Spleen (tissue), 11 donors: ENCODE measurements at regions not wholly inside any gene's neighbourhood (a gene's known extent, or its start where the extent isn't known, plus 50 kb on each side); places are given as distances from the start of the nearest gene placed in this dataset.

Experiments
- DNase-seq: peaks from one replicate; pipeline ENCODE4 v3.0.0-alpha.2; 2020
- H3K27ac ChIP-seq, 8 donors: fragments of 200-600 bp; sonication (generic) in 7 of 8; 1 replicate in 4 of 8; 2 replicates in 4 of 8; pipeline versions ENCODE4 v1.5.0 to v1.8.0; 2016 to 2021; ENCODE audit warnings: inconsistent platforms in 4 of 8, mild to moderate bottlenecking in 4 of 8, moderate library complexity in 1 of 8
- H3K27me3 ChIP-seq, 7 donors: fragments of 200-600 bp; sonication (generic) in 6 of 7; replicated peaks in 1 of 7; 1 replicate in 4 of 7; 2 replicates in 3 of 7; pipeline versions ENCODE4 v1.5.0 to v1.8.0; 2016 to 2021; ENCODE audit warnings: inconsistent platforms in 3 of 7, mild to moderate bottlenecking in 1 of 7
- H3K36me3 ChIP-seq, 6 donors: fragments of 200-600 bp; sonication (generic) in 5 of 6; 1 replicate in 4 of 6; 2 replicates in 2 of 6; pipeline versions ENCODE4 v1.5.0 to v1.8.0; 2016 to 2021; ENCODE audit warnings: inconsistent platforms in 2 of 6
- H3K4me1 ChIP-seq, 6 donors: fragments of 200-600 bp; sonication (generic) in 5 of 6; 1 replicate in 3 of 6; 2 replicates in 3 of 6; pipeline versions ENCODE4 v1.5.0 to v1.8.0; 2016 to 2021; ENCODE audit warnings: inconsistent platforms in 3 of 6
- H3K4me3 ChIP-seq, 8 donors: fragments of 200-600 bp; sonication (generic) in 7 of 8; 1 replicate in 4 of 8; 2 replicates in 4 of 8; pipeline versions ENCODE4 v1.5.0 to v1.8.0; 2016 to 2021; ENCODE audit warnings: inconsistent platforms in 4 of 8, mild to moderate bottlenecking in 4 of 8, moderate library complexity in 2 of 8
- H3K9me3 ChIP-seq, 8 donors: fragments of 200-600 bp; sonication (generic) in 7 of 8; 1 replicate in 4 of 8; 2 replicates in 4 of 8; pipeline versions ENCODE4 v1.5.0 to v1.8.0; 2016 to 2021; ENCODE audit warnings: inconsistent platforms in 4 of 8
- POLR2A ChIP-seq, 3 donors: fragments of 450-650 bp; IDR thresholded peaks; one replicate each; pipeline ENCODE4 v1.5.1; 2017; ENCODE audit warnings: antibody characterized with exemption in 3 of 3, mild to moderate bottlenecking in 1 of 3
- POLR2AphosphoS5 ChIP-seq, 3 donors: sonication (generic); formaldehyde crosslinking; IDR thresholded peaks; one replicate each; pipeline ENCODE4 v1.5.1; 2017; ENCODE audit warnings: antibody characterized with exemption in 3 of 3
- WGBS, 5 donors: extraction: QIAGEN DNeasy Blood & Tissue Kit in 3 of 5; methylation state at CpG; one replicate each; pipeline versions ENCODE4 v1.1.5 to v1.1.7; 2013 to 2018; 5-methylcytosine and 5-hydroxymethylcytosine counted together
- intact Hi-C: fragments of 100-400 bp; cut with DNase I; formaldehyde crosslinking; loops from one replicate; pipeline ENCODE4 v1.15.0; 2023; ENCODE audit warnings: low total_unique reads
- TF ChIP-seq, protein P1 (sequence below), 11 experiments: fragments of 200-600 bp in 7 of 11; fragments of 450-650 bp in 4 of 11; sonication (generic) in 4 of 11; IDR thresholded peaks in 8 of 11; conservative IDR thresholded peaks in 3 of 11; 1 replicate in 7 of 11; 2 replicates in 4 of 11; pipeline versions ENCODE4 v1.4.0 to v1.8.0; 2016 to 2021; ENCODE audit warnings: antibody characterized with exemption in 11 of 11, inconsistent platforms in 4 of 11, mild to moderate bottlenecking in 1 of 11
- donor health status: healthy with polysubstance abuse.
- donor health status: DM: no; HTN: no; CAD: no; lungs with moderate emphysema.
- donor health status: DM: no; HTN: no; CAD: no.
- donor health status: Bipolar disorder and iron deficiency.
- donor health status: healthy.
- donor health status: DM: no; HTN: no; CAD: no.
- donor health status: DM: yes; HTN: yes; CAD: no.

DNA sequence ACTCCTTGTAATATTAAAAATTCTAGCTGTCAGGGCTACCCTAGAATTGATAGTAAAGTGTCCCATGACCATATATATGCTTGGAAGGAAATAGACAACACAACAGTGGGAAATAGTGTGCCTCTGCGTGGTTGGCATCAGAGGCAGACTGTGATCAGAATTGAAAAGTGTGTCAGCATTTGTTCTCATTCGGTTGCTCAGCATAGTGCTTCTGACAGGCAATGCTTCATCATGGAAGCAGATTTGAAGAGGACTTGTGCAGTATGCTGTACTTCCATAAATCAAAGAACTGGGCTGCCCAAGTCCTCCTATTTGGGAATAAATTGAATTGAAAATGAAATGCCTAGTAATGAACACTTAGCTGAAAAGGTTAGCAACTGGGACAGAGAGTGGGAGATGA is 435.7 kb downstream of the DIPK2A start:
- no peaks in the 10 kb centered on the region for H3K27me3 ChIP-seq
- TF ChIP-seq POLR2AphosphoS5 (IDR thresholded peaks at IDR 0.05) (no peak), POLR2A (IDR thresholded peaks at IDR 0.05) (no peak)
- TF ChIP-seq, protein P1, sequence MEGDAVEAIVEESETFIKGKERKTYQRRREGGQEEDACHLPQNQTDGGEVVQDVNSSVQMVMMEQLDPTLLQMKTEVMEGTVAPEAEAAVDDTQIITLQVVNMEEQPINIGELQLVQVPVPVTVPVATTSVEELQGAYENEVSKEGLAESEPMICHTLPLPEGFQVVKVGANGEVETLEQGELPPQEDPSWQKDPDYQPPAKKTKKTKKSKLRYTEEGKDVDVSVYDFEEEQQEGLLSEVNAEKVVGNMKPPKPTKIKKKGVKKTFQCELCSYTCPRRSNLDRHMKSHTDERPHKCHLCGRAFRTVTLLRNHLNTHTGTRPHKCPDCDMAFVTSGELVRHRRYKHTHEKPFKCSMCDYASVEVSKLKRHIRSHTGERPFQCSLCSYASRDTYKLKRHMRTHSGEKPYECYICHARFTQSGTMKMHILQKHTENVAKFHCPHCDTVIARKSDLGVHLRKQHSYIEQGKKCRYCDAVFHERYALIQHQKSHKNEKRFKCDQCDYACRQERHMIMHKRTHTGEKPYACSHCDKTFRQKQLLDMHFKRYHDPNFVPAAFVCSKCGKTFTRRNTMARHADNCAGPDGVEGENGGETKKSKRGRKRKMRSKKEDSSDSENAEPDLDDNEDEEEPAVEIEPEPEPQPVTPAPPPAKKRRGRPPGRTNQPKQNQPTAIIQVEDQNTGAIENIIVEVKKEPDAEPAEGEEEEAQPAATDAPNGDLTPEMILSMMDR (IDR thresholded peaks at IDR 0.05 in 8 of 11, conservative IDR thresholded peaks at IDR 0.05 in 3 of 11), result no peak
- H3K4me1 ChIP-seq, result no peaks in the 10 kb centered on the region
- no peak for DNase-seq
- H3K36me3 ChIP-seq, result no peaks in the 10 kb centered on the region
- H3K27ac ChIP-seq, result no peak overlapping the region
- 75 to 92% (median 83%) methylated on average over 2 of the region's 2 CpGs for WGBS, 5 donors
- intact Hi-C loops, result no loop called here
- H3K9me3 ChIP-seq, result peaks cover 0 to 11% (median 1%) of the 10 kb centered on the region in 8 donors
- H3K4me3 ChIP-seq, result no peak overlapping the region

DNA sequence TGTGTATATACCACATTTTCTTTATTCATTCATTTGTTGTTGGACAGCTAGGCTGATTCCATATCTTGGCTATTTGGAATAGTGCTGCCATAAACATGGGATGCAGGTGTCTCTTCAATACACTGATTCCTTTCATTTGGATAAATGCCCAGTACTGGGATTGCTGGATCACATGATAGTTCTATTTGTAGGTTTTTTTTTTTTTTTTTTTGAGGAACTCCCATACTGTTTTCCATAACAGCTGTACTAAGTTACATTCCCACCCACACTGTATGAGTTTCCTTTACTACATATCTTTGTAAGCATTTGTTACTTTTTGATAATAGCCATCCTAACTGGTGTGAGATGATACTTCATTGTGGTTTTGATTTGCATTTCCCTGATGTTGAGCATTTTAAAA is 437.7 kb downstream of the DIPK2A start:
- Histone ChIP-seq H3K27me3 (no peaks in the 10 kb centered on the region), H3K4me3 (no peak overlapping the region), H3K9me3 (peaks cover 0 to 11% (median 1%) of the 10 kb centered on the region in 8 donors), H3K4me1 (no peaks in the 10 kb centered on the region), H3K36me3 (no peaks in the 10 kb centered on the region), H3K27ac (no peak overlapping the region)
- DNase-seq, result no peak
- intact Hi-C loops, result no loop called here
- no peak for TF ChIP-seq POLR2AphosphoS5 (IDR thresholded peaks at IDR 0.05)
- TF ChIP-seq, protein P1 (IDR thresholded peaks at IDR 0.05 in 8 of 11, conservative IDR thresholded peaks at IDR 0.05 in 3 of 11), result no peak
- no peak for TF ChIP-seq POLR2A (IDR thresholded peaks at IDR 0.05)

DNA sequence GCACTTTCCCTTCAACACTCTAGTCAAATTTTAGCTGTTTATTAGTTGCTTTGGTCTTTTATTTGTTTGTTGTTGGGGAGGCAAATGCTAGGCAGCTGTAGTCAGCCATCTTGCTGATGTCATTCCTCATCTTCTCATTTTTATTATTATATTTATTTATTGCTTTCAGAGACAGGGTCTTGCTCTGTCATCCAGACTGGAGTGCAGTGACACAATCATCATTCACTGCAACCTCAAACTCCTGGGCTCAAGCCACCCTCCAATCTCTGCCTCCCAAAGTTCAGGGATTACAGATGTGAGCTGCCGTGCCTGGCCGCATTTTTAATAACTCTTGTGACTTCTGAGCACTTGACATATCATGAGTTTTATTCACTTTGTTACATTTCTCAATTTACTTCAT is 441.4 kb downstream of the DIPK2A start:
- WGBS, 5 donors, result 88 to 95% (median 93%) methylated on average over 2 of the region's 2 CpGs
- TF ChIP-seq, protein P1 (IDR thresholded peaks at IDR 0.05 in 8 of 11, conservative IDR thresholded peaks at IDR 0.05 in 3 of 11), result no peak
- TF ChIP-seq POLR2A (IDR thresholded peaks at IDR 0.05) (no peak), POLR2AphosphoS5 (IDR thresholded peaks at IDR 0.05) (no peak)
- DNase-seq, result no peak

DNA sequence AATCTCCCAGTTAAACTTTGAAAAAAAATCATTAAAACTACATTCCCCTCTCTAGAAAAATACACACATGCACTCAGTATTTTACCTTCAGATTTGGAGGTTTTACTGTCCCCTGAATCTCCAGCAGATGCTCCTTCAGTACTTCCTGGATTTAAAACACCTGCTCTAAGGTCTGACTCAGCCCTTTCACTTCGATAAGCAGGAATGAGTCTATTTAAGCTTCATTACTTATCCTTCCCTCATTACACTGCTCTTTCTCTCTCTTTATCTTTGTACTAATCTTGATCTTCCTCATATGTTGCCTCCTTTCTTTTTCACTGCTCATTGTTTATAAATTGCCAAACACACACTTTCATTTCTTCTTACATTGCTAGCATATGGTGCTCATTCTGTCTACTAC is 443.9 kb downstream of the DIPK2A start:
- 0 to 74% (median 69%) methylated on average over 1 of the region's 1 CpG for WGBS, 5 donors
- intact Hi-C loops, result no loop called here
- Histone ChIP-seq H3K27ac (no peak overlapping the region), H3K9me3 (peaks cover 0 to 11% (median under 1%) of the 10 kb centered on the region in 8 donors), H3K27me3 (no peaks in the 10 kb centered on the region), H3K4me3 (no peak overlapping the region), H3K4me1 (no peaks in the 10 kb centered on the region), H3K36me3 (no peaks in the 10 kb centered on the region)
- TF ChIP-seq, protein P1 (IDR thresholded peaks at IDR 0.05 in 8 of 11, conservative IDR thresholded peaks at IDR 0.05 in 3 of 11), result no peak
- TF ChIP-seq POLR2AphosphoS5 (IDR thresholded peaks at IDR 0.05) (no peak), POLR2A (IDR thresholded peaks at IDR 0.05) (no peak)
- no peak for DNase-seq

More for the DNA sequence above, 441.4 kb downstream of the DIPK2A start:
- intact Hi-C loops, result no loop called here
- Histone ChIP-seq H3K9me3 (peaks cover 0 to 11% (median 1%) of the 10 kb centered on the region in 8 donors), H3K27me3 (no peaks in the 10 kb centered on the region), H3K4me3 (no peak overlapping the region), H3K4me1 (no peaks in the 10 kb centered on the region), H3K36me3 (no peaks in the 10 kb centered on the region), H3K27ac (no peak overlapping the region)
